GM18505 (cell line): ENCODE measurements at regions not wholly inside any gene's neighbourhood (a gene's known extent, or its start where the extent isn't known, plus 50 kb on each side); places are given as distances from the start of the nearest gene placed in this dataset.
"Not testable (repeated sequence)": the region's sequence is repeated elsewhere in the genome, so short reads cannot be mapped to it uniquely, and the experiment has no call there.

Source experiments
- ATAC-seq: cut with Tn5 transposase; IDR thresholded peaks from one replicate; pipeline ENCODE4 v1.9.1; 2021; ENCODE audit not compliant: unreplicated experiment
- POLR2A ChIP-seq: IDR thresholded peaks from 4 replicates; pipeline ENCODE4 v1.6.1; 2011; ENCODE audit warnings: borderline replicate concordance; ENCODE audit not compliant: insufficient read depth, insufficient read length; ENCODE audit errors: extremely low read depth

DNA sequence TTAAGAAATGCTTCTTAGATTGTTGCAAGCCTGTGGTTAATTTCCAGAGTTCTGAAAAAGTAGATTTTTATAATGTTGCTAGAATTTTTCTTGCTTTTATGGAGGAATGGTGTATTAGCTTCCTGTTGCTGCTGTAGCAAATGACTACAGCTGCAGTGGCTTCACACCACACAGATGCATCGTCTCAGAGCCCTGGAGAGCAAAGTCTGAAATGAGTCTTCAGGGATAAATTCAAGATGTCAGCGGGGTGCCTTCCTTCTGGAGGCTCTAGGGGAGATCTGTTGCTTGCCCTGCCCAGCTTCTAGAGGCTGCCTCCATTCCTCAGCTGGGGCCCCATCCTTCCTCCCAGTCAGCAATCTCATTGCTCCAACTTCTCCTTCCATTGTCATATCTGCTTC, 187.8 kb downstream of the ZNF516 start:
- no peak for ATAC-seq
- TF ChIP-seq POLR2A, result no peak

DNA sequence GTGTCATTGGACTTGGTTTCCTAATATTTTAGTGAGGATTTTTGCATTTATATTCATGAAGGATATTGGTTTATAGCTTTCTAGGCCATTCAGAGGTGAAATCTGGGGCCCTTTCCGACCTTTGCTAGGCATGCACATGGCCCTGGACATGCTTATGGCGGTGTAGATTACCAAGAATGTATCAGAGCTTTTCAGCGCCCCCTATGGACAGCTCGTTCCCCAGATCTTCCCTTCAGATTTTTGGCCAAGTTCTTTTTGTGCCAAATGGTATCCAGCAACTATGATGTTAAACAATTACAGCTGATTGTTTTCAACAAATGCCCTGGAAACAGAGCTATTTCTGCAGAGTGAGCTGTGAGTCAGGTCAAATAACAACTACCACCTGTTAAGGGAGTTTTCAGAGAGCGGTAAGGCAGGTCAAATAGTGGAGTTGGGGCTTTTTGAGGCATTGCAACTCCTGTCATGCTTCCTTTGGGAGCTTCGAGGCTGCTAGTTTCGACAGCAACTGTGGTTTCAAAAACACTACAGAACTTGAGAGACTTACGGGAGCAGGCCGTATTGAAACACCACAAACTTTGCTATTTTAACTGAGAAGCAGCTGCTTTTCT, 188.3 kb downstream of the ZNF516 start:
- ATAC-seq, result no peak
- TF ChIP-seq POLR2A, result no peak

DNA sequence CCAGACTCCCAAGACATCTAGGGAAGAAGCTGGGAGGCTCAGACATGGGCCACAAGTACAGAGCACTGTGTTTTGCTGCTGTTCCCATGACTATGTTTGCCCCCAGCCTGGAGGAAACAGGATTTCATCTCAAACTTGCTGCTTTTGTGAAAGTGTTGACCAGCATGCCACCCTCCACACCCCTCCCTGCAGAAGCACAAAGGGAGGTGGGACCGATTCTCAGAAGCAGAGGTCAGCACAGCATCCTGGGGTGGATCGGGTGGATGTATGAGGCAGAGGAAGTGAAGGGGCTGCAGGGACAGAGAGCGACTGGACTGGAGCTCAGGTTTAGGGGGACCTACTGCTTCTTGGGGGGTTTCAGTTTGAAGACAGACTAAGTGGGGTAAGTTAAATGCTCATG, 209.2 kb downstream of the ZNF516 start:
- ATAC-seq, result no peak
- no peak for TF ChIP-seq POLR2A

DNA sequence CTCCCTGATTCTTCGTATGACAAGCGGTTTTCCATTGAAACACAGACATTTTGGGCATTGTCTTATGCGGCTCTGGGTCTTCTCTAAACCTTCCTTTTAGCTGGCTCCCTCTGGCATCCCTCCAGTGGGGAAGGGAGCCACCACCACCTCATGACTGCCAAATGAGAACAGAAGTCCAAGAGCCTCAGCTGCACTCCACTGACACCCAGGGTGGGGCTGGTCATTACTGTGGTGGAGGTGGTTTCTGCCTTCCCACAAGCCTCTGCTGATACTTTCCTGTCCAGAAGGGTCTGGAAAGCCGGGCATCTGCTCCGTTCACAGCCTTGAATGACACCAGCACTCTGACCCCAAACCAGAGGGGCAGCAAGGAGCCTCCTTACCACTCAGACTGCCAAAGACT, 213.5 kb downstream of the ZNF516 start:
- no peak for TF ChIP-seq POLR2A
- ATAC-seq, result no peak

DNA sequence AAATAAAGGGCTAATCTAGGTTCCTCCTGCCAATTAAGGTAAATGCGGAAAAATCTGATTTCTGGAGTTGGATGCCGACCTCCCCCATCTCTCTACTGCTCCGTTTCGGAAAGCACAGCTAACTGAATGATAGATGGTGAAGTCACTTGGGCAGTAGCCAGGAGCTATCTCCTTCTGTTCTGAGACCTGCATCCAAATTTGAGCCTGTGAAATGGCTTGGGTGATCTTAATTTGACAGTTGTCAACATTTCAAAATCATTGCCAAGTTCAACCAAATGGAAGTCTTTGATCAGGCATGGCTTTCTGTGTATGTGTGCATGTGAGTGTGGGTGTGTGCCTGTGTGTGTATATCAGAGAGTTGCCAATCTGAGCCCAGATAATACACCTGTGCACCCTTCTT, 217.2 kb downstream of the ZNF516 start:
- TF ChIP-seq POLR2A, result no peak
- no peak for ATAC-seq

DNA sequence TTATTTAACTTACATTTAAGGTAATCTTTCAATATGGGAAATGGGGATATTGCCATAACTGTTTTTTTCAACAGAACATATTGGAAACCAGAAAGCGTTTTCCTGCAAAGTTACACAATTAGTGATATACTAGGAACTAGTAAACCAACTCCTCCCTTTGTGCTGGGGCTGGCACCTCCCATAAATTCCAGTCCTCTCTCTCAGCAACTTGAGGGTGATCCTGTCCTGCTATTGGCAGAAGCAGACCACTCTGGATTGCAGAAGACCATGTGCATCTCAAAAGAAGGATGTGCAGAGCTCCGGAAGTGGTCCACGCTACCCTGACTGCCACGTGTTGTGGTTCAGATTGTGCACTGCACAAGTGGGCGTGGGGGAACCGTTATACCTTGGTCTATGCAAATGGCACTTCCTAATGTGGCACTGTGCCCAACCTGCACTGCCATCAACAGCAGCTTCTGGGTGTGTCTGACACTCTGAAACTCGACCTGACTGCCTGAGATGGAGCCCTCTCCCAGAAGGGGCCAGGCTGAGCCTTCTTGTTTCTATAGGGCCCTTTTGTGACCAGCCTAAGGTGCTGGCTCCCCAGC, 219.2 kb downstream of the ZNF516 start:
- ATAC-seq, result no peak
- no peak for TF ChIP-seq POLR2A

DNA sequence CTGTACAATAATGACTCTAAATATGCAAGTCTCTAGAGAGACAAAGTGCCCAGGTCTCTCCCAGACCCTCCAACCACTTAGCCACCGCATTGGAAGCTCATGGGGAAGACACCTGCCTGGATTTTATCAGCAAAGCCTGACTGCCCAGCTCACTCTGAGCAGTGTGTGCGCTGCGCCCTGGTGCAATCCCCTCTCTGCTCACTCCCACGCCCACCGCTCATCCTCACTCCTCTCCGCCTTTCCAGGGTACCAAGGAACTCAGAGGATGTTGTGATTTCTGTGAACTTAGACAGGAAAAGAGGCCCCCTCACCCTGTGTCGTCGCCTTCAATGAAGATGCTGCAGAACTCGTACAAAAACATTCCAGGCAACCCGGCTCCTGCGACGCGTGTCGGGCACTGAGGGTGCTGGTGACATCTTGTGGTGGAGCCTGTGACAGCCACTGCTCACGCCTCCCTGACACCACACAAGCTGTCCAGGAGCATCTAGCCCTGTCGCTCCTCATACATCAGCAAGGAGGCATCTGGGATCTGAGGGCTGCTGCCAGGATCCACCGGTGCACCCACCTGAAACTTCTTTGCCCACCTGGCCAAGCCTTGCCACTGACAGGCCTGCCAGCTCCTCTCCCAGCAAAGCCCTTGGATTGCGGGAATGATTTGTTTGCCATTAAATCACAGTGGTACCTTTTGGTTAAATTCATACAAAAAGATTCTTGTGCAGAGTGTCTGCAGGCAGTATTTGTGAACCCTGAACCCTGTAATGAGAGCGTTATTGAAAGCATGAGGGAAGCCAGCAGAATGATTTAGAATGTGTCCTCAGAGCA, 220.4 kb downstream of the ZNF516 start:
- ATAC-seq, result no peak
- TF ChIP-seq POLR2A, result no peak

DNA sequence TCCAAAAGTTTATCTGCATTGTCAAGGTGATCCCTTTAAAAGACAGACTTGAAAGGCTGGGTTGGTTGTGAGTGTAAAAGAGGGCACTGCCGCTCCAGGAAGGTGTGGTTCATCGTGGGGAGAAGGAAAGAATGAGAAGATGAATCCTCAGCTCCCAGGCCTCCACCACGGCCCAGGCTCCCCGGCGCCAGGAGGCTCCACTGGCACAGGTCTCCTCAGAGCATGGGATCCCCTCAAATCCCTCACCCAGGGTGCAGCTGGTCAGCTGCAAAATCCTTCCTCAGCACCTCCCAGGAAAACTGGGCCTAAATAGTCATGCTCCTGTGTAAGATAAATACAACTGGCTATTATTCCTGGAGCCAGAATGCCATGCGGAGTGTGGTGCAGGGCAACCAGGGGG, 221.1 kb downstream of the ZNF516 start:
- no peak for ATAC-seq
- no peak for TF ChIP-seq POLR2A

DNA sequence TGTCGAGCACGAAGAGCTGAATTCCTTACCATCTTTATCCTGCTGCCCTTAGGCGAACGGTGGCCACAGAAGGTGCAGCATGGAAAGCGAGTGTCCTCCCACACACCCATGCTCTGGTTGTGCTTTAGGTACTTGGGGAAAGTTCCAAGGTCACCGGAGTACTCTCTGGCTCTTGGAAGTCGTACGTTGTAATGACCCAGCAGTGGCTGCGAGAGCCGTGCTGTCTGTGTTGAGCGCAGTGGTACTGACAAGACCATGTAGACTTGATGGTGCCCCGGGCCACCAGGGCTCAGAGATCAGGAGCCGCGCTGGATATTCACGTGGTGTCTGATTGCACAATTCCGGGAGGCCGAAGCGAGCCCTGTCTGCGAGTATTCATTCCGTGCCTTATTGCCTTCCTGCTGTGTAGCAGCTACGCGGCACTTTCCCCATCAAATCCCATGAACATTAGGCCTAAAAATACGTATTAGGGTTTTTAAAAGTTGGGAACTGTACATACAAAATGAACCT, 222.0 kb downstream of the ZNF516 start:
- TF ChIP-seq POLR2A, result no peak
- no peak for ATAC-seq

DNA sequence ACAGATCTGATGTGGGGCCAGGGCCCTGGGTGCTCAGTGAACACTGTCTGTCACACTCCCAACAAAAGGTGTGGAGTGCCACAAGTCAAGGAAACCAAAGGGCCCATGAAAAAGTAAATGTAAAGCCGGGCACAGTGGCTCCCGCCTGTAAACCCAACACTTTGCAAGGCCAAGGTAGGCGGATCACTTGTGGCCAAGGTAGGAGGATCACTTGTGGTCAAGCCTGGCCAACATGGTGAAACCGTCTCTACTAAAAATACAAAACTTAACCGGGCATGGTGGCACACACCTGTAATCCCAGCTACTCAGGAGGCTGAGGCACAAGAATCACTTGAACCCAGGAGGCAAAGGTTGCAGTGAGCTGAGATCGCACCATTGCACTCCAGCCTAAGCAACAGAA, 227.6 kb downstream of the ZNF516 start:
- ATAC-seq, result not testable (repeated sequence)

DNA sequence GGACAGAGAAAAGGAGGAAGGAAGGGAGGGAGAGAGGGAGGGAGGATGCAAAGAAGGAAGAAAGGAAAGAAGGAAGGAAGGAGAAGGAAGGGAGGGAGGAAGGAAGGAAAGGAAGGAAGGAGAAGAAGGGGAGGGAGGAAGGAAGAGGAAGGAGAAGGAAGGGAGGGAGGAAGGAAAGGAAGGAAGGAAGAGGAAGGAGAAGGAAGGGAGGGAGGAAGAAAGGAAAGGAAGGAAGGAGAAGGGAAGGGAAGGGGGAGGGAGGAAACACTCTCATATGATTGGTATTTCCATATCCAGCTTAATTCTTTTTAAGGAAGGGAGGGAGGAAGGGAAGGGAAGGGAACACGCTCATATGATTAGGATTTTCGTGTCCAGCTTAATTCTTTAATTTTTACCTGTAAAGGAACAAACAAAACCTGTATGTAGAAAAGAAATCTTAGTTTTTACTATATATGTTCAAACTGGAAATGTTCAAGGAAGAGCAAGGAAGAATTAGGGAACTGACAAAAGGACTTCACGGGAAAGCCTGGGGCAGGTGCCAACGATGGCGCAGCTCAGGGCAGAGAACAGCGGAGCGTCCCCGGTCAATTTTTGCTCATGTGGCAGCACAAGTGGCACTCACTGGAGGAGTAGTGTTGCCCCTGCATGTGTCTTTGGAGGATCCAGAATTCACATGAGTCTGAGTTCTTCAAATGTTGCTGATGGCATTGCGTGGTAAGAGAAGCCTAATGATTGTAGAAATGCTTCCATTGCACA, 228.6 kb downstream of the ZNF516 start:
- ATAC-seq, result no peak
- TF ChIP-seq POLR2A, result no peak

DNA sequence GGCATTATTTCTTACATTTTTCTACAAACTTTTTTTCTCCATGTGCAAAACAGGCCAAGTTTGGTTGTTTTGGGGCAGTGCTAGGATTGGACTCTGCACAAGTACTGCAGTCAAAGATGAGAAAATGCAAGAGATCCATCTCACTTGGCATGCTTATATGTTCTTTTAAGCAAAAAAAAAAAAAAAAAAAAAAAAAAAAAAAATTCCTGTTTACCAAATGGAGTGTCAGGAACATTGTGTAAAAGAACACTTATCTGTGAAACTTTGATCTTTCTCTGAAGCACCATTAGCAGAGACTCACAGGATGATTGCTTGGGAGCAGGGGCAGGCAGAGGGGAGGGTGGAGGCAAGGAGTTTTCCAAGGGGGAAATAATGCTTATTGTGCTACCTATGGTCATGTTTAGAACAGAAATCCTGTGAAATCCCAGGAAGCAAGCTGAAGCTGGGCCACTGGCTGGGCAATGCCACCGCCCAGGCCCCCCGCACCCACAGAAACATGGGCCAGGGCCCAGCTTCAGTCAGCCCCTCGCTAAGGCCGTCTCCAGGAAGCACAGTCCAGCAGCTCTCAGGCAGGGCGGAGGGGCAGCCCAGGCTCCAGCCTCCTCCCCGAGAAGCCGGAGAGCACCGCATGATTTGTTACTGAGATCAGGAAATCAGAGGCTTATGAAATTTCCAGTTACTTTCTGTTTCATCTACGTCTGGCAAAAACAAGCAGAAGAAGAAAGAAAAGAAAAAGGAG, 229.4 kb downstream of the ZNF516 start:
- TF ChIP-seq POLR2A, result no peak
- no peak for ATAC-seq

DNA sequence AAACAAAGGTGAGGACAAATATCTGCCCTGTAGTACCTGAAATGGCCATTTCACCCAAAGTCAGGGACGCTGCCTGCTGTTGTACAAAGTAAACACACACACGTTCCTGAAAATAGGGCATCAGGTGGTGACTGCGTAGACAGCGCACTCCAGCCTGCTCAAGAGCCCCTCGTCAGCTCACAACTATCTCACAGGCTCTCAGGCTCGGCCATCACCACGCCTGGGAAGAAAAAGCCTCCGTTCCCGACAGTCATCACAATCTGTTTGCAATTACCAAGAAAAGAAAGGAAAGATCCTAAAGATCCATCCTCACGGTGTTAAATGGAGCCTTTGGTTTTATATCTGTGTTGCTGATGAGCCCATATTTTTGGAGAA, 230.2 kb downstream of the ZNF516 start:
- ATAC-seq, result no peak
- TF ChIP-seq POLR2A, result no peak

DNA sequence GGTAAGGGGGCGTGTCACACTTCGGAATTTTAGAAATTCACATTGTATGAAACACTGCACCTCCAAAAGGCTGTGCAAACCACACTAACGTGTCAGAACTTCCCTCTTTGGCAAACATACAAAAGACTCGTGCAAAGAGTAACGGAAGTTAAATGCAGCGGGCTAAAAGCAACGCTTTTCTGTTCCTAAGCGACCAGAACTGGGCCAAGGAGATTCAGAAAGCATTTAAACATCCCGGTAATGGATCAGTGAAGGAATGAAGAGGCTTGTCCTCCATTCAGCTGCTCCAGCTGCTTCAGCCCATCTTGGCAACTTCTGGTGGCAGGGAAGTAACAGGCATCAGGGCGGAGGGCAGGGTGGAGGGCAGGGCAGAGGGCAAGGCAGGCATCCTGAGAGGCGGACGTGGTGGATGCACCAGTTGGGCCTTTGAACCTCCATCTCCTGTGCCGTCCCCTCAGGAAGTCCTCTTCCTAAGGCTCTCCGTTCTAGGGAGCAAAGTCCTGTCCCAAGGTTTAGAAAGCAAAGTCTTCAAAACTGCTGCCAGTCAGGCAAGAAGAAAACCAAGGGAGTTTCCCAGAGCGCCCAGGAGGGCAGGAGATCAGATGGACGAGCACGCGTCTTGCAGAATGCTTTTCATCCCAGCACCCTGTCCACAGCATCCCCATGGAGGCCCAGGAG, 230.7 kb downstream of the ZNF516 start:
- no peak for ATAC-seq
- TF ChIP-seq POLR2A, result no peak
